Ovary (tissue), 7 donors: ENCODE measurements at regions not wholly inside any gene's neighbourhood (a gene's known extent, or its start where the extent isn't known, plus 50 kb on each side); places are given as distances from the start of the nearest gene placed in this dataset. TPM values are rescaled to one million over a fixed set of nuclear protein-coding genes. Genes with fewer than 3 reads are reported as not detected.

Source experiments
- DNase-seq, 5 donors: peaks; one replicate each; pipeline ENCODE4 v3.0.0-alpha.2; 2019 to 2020
- H3K27ac ChIP-seq, 2 donors: fragments of 200-600 bp; one replicate each; pipeline versions ENCODE4 v1.5.1 to v1.8.0; 2019 to 2022
- H3K27me3 ChIP-seq: fragments of 200-600 bp; one replicate; pipeline ENCODE4 v1.8.0; 2022
- H3K36me3 ChIP-seq: fragments of 200-600 bp; sonication (generic); one replicate; pipeline ENCODE4 v1.5.1; 2019
- H3K4me1 ChIP-seq: one replicate; pipeline ENCODE4 v1.8.1; 2013; ENCODE audit warnings: mild to moderate bottlenecking, moderate library complexity; ENCODE audit not compliant: insufficient read depth
- H3K4me3 ChIP-seq: fragments of 200-600 bp; sonication (generic); one replicate; pipeline ENCODE4 v1.5.1; 2017
- H3K9me3 ChIP-seq, 2 donors: fragments of 200-600 bp in 1 of 2; sonication (generic) in 1 of 2; one replicate each; pipeline versions ENCODE4 v1.5.1 to v1.8.1; 2013 to 2019; ENCODE audit warnings: mild to moderate bottlenecking in 1 of 2, moderate library complexity in 1 of 2
- EP300 ChIP-seq: sonication (generic); formaldehyde crosslinking; IDR thresholded peaks from one replicate; pipeline ENCODE4 v1.6.1; 2017; ENCODE audit warnings: antibody characterized with exemption
- POLR2A ChIP-seq: fragments of 450-650 bp; IDR thresholded peaks from one replicate; pipeline ENCODE4 v1.6.1; 2017; ENCODE audit warnings: antibody characterized with exemption, mild to moderate bottlenecking, moderate library complexity
- WGBS, 3 donors: extraction: QIAGEN DNeasy Blood & Tissue Kit in 1 of 3; methylation state at CpG; one replicate each; pipeline versions ENCODE4 v1.1.5 to v1.1.7; 2013 to 2017; 5-methylcytosine and 5-hydroxymethylcytosine counted together
- intact Hi-C, 4 donors: fragments of 100-400 bp; cut with DNase I; formaldehyde crosslinking; loops; one replicate each; pipeline versions ENCODE4 v1.11.0 to v1.15.1; 2022 to 2023
- small RNA-seq: library from RNA; depleted of rRNA; stranded (forward); fragments of <200 nt; gene quantifications from one replicate; pipeline ENCODE3, GENCODE V24; 2016
- TF ChIP-seq, protein P1 (sequence below), 3 donors: fragments of 450-650 bp in 2 of 3; fragments of 200-600 bp in 1 of 3; IDR thresholded peaks; one replicate each; pipeline versions ENCODE4 v1.5.1 to v1.8.0; 2016 to 2022; ENCODE audit warnings: antibody characterized with exemption in 3 of 3, mild to moderate bottlenecking in 1 of 3
- donor health status: DM: no; HTN: no; CAD: no; lungs with moderate emphysema.
- donor health status: DM: no; HTN: no; CAD: no.
- donor health status: Bipolar disorder and iron deficiency.
- donor health status: DM: no; HTN: no; CAD: no.
- donor health status: DM: yes; HTN: yes; CAD: no.

- 61 to 71% (median 69%) methylated on average over 3 of the region's 3 CpGs for WGBS, 3 donors
- Histone ChIP-seq H3K9me3 (no peaks in the 10 kb centered on the region), H3K4me1 (no peaks in the 10 kb centered on the region), H3K4me3 (no peak overlapping the region), H3K27me3 (no peaks in the 10 kb centered on the region), H3K36me3 (no peaks in the 10 kb centered on the region), H3K27ac (no peak overlapping the region)
- DNase-seq = no peak
- intact Hi-C loops = no loop called here
- TF ChIP-seq EP300 = no peak
- TF ChIP-seq, protein P1, sequence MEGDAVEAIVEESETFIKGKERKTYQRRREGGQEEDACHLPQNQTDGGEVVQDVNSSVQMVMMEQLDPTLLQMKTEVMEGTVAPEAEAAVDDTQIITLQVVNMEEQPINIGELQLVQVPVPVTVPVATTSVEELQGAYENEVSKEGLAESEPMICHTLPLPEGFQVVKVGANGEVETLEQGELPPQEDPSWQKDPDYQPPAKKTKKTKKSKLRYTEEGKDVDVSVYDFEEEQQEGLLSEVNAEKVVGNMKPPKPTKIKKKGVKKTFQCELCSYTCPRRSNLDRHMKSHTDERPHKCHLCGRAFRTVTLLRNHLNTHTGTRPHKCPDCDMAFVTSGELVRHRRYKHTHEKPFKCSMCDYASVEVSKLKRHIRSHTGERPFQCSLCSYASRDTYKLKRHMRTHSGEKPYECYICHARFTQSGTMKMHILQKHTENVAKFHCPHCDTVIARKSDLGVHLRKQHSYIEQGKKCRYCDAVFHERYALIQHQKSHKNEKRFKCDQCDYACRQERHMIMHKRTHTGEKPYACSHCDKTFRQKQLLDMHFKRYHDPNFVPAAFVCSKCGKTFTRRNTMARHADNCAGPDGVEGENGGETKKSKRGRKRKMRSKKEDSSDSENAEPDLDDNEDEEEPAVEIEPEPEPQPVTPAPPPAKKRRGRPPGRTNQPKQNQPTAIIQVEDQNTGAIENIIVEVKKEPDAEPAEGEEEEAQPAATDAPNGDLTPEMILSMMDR (IDR thresholded peaks at IDR 0.05) = no peak
- no peak for TF ChIP-seq POLR2A
Measured at GRCh38 chr13:77979721-77980385, 61.2 kb upstream of the EDNRB start.

- TF ChIP-seq POLR2A = no peak
- no peak for TF ChIP-seq EP300
- TF ChIP-seq, protein P1 (IDR thresholded peaks at IDR 0.05) = no peak
- H3K4me1 ChIP-seq = no peaks in the 10 kb centered on the region
- H3K9me3 ChIP-seq = no peaks in the 10 kb centered on the region
- intact Hi-C loops = no loop called here
- H3K27me3 ChIP-seq = no peaks in the 10 kb centered on the region
- no peak overlapping the region for H3K27ac ChIP-seq
- no peaks in the 10 kb centered on the region for H3K36me3 ChIP-seq
- DNase-seq = no peak
- H3K4me3 ChIP-seq = no peak overlapping the region
- WGBS, 3 donors = 81 to 95% (median 87%) methylated on average over 13 to 14 of the region's 14 CpGs
Measured at GRCh38 chr13:77975358-77976042, 56.9 kb upstream of the EDNRB start.

- no peak overlapping the region for H3K27ac ChIP-seq
- 38 to 51% (median 49%) methylated on average over 5 of the region's 5 CpGs for WGBS, 3 donors
- no peaks in the 10 kb centered on the region for H3K27me3 ChIP-seq
- H3K9me3 ChIP-seq = no peaks in the 10 kb centered on the region
- H3K4me3 ChIP-seq = no peak overlapping the region
- intact Hi-C loops = no loop called here
- H3K36me3 ChIP-seq = no peaks in the 10 kb centered on the region
- H3K4me1 ChIP-seq = no peaks in the 10 kb centered on the region
- TF ChIP-seq POLR2A (no peak), EP300 (no peak)
- TF ChIP-seq, protein P1 (IDR thresholded peaks at IDR 0.05) = no peak
- DNase-seq = no peak
Measured at GRCh38 chr13:77969299-77969698, 50.7 kb upstream of the EDNRB start.

Small RNAs in the stretch of these regions (small RNA-seq; reads per million reads assigned to genes)
- not detected for gene RNY3P3
